ENCODE measurements at regions not wholly inside any gene's neighbourhood (a gene's known extent, or its start where the extent isn't known, plus 50 kb on each side); places are given as distances from the start of the nearest gene placed in this dataset.

GRCh38 chr7:25521236-25521635, 292.9 kb upstream of the NPVF start:
- H3K27ac ChIP-seq = 0 out of 22 replicates have a peak overlapping the region, but pooled peaks of 1 of the 11 experiments have one; percentile 8
- no peaks in the 10 kb centered on the region for H3K36me3 ChIP-seq
- H3K27me3 ChIP-seq = no peaks in the 10 kb centered on the region
- TF ChIP-seq Cebpa-rat (IDR thresholded peaks at IDR 0.05) = no peak
- peaks cover 0 to 21% (median 6%) of the 10 kb centered on the region in 11 experiments; a peak in 6 of 22 replicates for H3K9me3 ChIP-seq (replicated peaks in 1 of 11)
- H3K4me2 ChIP-seq = peak overlapping the region in 6 of 11 experiments; percentile 38 to 69 (median 64); a peak in 10 of 22 replicates
- no peaks in the 10 kb centered on the region for H4K20me1 ChIP-seq
- no peak overlapping the region for H3K4me3 ChIP-seq
- H3K4me1 ChIP-seq = peaks cover 11 to 75% (median 47%) of the 10 kb centered on the region in 10 experiments; a peak in 19 of 20 replicates
- no peak overlapping the region for H3K9ac ChIP-seq

DNA sequence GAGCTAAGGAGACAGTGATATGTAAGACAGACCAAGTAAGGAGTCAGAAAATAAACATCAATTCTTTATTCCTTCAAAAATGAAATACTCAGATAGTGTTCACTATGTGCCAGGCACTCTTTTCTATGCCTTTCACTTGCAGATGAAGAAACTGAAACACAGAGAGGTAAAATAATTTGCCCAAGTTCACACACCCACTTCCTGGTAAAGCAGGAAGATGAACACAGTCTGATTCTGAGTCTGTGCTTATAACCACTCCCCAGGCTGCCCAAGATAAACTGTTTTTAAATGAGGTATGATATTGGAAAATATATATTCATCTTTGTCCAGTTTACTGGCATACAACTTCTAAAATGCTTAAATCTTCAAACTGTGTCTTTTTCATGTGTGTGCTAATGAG, 294.4 kb upstream of the NPVF start:
- no peak overlapping the region for H3K9ac ChIP-seq
- peaks cover 11 to 82% (median 53%) of the 10 kb centered on the region in 10 experiments; a peak in 19 of 20 replicates for H3K4me1 ChIP-seq
- no peak overlapping the region for H3K27ac ChIP-seq
- H3K9me3 ChIP-seq (replicated peaks in 1 of 11) = peaks cover 0 to 19% (median 0%) of the 10 kb centered on the region in 11 experiments; a peak in 6 of 22 replicates
- H3K4me3 ChIP-seq = no peak overlapping the region
- no peaks in the 10 kb centered on the region for H4K20me1 ChIP-seq
- peak overlapping the region in 3 of 11 experiments; percentile 15 to 69 (median 68); a peak in 4 of 22 replicates for H3K4me2 ChIP-seq
- no peaks in the 10 kb centered on the region for H3K27me3 ChIP-seq
- H3K36me3 ChIP-seq = no peaks in the 10 kb centered on the region
- no peak for TF ChIP-seq Cebpa-rat (IDR thresholded peaks at IDR 0.05)

GRCh38 chr7:25527665-25528170, 299.4 kb upstream of the NPVF start:
- Histone ChIP-seq H3K27ac (no peak overlapping the region), H3K27me3 (no peaks in the 10 kb centered on the region), H3K4me2 (no peak overlapping the region), H3K36me3 (no peaks in the 10 kb centered on the region), H3K4me1 (peaks cover 0 to 33% (median 23%) of the 10 kb centered on the region in 10 experiments; a peak in 16 of 20 replicates), H3K9me3 (replicated peaks in 1 of 11) (peaks cover 0 to 13% (median 4%) of the 10 kb centered on the region in 11 experiments; a peak in 3 of 22 replicates), H3K4me3 (no peak overlapping the region), H4K20me1 (no peaks in the 10 kb centered on the region), H3K9ac (no peak overlapping the region)
- no peak for TF ChIP-seq Cebpa-rat (IDR thresholded peaks at IDR 0.05)

DNA sequence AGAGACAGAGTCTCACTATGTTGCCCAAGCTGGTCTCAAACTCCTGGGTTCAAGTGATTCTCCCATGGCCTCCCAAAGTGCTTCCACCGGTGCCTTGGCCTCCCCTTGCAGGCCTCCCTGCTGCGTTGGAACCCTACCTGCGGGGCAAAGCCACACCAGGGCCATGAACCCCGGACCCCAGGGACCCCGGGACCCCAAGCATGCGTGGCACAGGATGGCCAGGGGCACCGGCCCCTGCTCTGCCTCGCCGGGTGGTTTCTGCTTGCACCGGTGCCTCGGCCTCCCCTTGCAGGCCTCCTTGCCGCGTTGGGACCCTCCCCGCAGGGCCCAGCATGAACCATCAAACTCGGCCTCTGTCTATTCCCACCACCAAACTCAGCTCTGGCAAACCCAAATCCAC, 301.0 kb upstream of the NPVF start:
- Histone ChIP-seq H3K9ac (no peak overlapping the region), H3K27ac (no peak overlapping the region), H3K4me3 (no peak overlapping the region), H3K4me1 (peaks cover 0 to 27% (median 21%) of the 10 kb centered on the region in 10 experiments; a peak in 16 of 20 replicates), H3K36me3 (no peaks in the 10 kb centered on the region), H3K4me2 (no peak overlapping the region), H3K9me3 (replicated peaks in 1 of 11) (peaks cover 0 to 9% (median 0%) of the 10 kb centered on the region in 11 experiments; a peak in 1 of 22 replicates), H3K27me3 (no peaks in the 10 kb centered on the region), H4K20me1 (no peaks in the 10 kb centered on the region)
- TF ChIP-seq Cebpa-rat (IDR thresholded peaks at IDR 0.05) = no peak

DNA sequence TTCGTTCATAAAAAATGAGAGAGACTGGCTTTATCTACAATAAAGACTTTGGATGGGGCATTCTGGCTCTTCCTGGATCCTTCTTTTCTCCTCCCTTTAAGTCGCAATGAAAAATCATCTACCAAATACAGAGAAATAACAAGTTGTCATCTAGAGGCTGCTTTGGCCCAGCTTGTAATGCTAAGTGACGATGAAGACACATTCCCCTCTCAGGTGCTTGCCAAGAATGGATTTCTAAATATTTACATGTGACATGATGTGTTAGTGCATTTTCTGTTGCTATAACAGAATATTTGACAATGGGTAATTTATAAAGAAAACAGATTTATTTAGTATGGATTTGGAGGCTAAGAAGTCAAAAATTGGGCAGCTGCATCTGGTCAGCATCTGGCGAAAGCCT, 308.6 kb upstream of the NPVF start:
- no peak overlapping the region for H3K4me2 ChIP-seq
- no peak for TF ChIP-seq Cebpa-rat (IDR thresholded peaks at IDR 0.05)
- H4K20me1 ChIP-seq = no peaks in the 10 kb centered on the region
- H3K4me3 ChIP-seq = no peak overlapping the region
- no peaks in the 10 kb centered on the region for H3K27me3 ChIP-seq
- no peak overlapping the region for H3K27ac ChIP-seq
- peaks cover 0 to 11% (median 7%) of the 10 kb centered on the region in 10 experiments; a peak in 8 of 20 replicates for H3K4me1 ChIP-seq
- no peak overlapping the region for H3K9ac ChIP-seq
- H3K9me3 ChIP-seq (replicated peaks in 1 of 11) = no peaks in the 10 kb centered on the region
- H3K36me3 ChIP-seq = no peaks in the 10 kb centered on the region

GRCh38 chr7:25537662-25538375, 309.5 kb upstream of the NPVF start:
- no peak overlapping the region for H3K27ac ChIP-seq
- no peaks in the 10 kb centered on the region for H4K20me1 ChIP-seq
- no peak overlapping the region for H3K9ac ChIP-seq
- no peak overlapping the region for H3K4me3 ChIP-seq
- H3K4me2 ChIP-seq = no peak overlapping the region
- no peak for TF ChIP-seq Cebpa-rat (IDR thresholded peaks at IDR 0.05)
- no peaks in the 10 kb centered on the region for H3K9me3 ChIP-seq (replicated peaks in 1 of 11)
- H3K4me1 ChIP-seq = peaks cover 0 to 11% (median 7%) of the 10 kb centered on the region in 10 experiments; a peak in 8 of 20 replicates
- no peaks in the 10 kb centered on the region for H3K36me3 ChIP-seq
- H3K27me3 ChIP-seq = no peaks in the 10 kb centered on the region

DNA sequence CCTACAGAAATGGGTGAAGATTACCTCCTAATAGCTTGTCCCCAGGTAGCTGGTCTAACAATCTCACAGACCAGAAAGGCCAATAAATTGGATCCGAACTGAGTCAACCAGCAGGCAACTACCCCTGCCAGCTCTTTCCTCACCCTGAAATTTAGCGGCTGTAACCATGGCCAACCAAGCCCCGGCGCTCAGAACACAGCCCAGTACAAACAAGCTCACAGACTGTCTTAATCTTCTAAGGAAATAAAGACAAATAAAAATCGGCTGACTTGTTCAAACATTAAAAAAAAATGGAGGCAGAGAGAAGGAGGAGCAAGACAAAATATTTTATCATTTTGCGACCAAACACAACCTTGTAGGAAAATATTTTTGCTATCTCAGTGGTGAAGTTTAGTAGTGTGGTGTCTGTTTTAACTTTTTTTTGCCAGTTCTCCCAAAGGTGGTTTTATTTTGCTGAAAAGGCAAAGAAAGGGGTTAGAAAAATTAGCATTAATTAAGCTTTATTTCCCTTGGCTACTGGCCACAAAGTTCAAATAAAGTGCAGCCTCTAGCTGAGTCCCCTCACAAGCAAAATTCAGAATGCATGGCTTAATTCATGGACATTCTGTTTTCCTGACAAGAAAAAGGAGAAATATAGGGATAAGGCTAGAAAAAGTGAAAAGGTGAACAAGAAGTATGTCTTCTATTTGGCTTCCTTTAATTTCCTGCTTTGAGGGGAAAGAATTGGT, 313.0 kb upstream of the NPVF start:
- H3K27ac ChIP-seq = no peak overlapping the region
- TF ChIP-seq Cebpa-rat (IDR thresholded peaks at IDR 0.05) = no peak
- no peaks in the 10 kb centered on the region for H4K20me1 ChIP-seq
- no peaks in the 10 kb centered on the region for H3K9me3 ChIP-seq (replicated peaks in 1 of 11)
- no peaks in the 10 kb centered on the region for H3K36me3 ChIP-seq
- H3K27me3 ChIP-seq = no peaks in the 10 kb centered on the region
- no peak overlapping the region for H3K9ac ChIP-seq
- H3K4me3 ChIP-seq = no peak overlapping the region
- no peak overlapping the region for H3K4me2 ChIP-seq
- peaks cover 0 to 11% (median 7%) of the 10 kb centered on the region in 10 experiments; a peak in 8 of 20 replicates for H3K4me1 ChIP-seq

DNA sequence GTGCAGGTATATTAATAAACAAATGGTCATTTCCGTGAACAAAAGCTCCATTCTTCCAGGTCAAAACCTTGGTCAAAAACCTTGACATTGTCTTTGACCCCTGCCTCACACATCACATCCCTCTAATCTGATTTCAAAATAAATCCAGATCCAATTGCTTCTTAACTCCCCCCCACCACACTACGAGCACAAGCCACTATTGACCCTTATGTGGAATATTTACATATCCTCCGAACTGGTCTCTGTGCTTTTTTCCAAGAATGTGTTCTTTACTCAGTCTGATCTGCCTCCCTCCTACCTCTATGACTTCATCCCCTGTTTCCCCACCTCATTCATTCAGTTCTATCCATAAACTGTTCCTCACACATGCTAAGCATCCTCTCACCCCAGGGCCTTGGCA, 313.6 kb upstream of the NPVF start:
- Histone ChIP-seq H4K20me1 (no peaks in the 10 kb centered on the region), H3K27me3 (no peaks in the 10 kb centered on the region), H3K4me1 (peaks cover 0 to 11% (median 7%) of the 10 kb centered on the region in 10 experiments; a peak in 8 of 20 replicates), H3K4me3 (no peak overlapping the region), H3K9ac (no peak overlapping the region), H3K36me3 (no peaks in the 10 kb centered on the region), H3K9me3 (replicated peaks in 1 of 11) (no peaks in the 10 kb centered on the region), H3K4me2 (no peak overlapping the region), H3K27ac (no peak overlapping the region)
- TF ChIP-seq Cebpa-rat (IDR thresholded peaks at IDR 0.05) = no peak

GRCh38 chr7:25543210-25543609, 314.9 kb upstream of the NPVF start:
- Histone ChIP-seq H3K9ac (no peak overlapping the region), H3K4me3 (no peak overlapping the region), H3K4me1 (peaks cover 0 to 11% (median 7%) of the 10 kb centered on the region in 10 experiments; a peak in 8 of 20 replicates), H3K9me3 (replicated peaks in 1 of 11) (no peaks in the 10 kb centered on the region), H3K4me2 (no peak overlapping the region), H3K27ac (no peak overlapping the region), H3K27me3 (no peaks in the 10 kb centered on the region), H4K20me1 (no peaks in the 10 kb centered on the region), H3K36me3 (no peaks in the 10 kb centered on the region)
- no peak for TF ChIP-seq Cebpa-rat (IDR thresholded peaks at IDR 0.05)

All from BLaER1 treated with 17β-estradiol and CSF1 and Interleukin-3, amounts not matched to agents 10 nM and 100 nM (cell line).